ENCODE measurements at regions not wholly inside any gene's neighbourhood (a gene's known extent, or its start where the extent isn't known, plus 50 kb on each side); places are given as distances from the start of the nearest gene placed in this dataset.

DNA sequence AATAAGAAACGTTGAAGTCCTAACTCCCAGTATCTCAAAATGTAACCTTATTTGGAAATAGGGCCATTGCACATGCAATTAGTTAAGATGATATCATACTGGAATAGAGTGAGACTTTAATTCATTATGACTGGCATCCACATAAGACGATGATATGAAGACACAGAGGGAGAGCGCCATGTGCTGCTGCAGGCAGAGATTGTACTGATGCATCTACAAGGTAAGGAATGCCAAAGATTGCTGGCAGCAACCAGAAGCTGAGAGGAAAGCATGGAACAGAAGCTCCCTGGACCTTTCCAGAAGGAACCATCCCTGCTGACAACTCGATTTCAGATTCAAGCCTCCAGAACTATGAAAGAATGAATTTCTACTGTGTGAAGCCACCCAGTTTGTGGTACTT, 697.0 kb upstream of the INTU start (continued):
- TF ChIP-seq, protein P1, sequence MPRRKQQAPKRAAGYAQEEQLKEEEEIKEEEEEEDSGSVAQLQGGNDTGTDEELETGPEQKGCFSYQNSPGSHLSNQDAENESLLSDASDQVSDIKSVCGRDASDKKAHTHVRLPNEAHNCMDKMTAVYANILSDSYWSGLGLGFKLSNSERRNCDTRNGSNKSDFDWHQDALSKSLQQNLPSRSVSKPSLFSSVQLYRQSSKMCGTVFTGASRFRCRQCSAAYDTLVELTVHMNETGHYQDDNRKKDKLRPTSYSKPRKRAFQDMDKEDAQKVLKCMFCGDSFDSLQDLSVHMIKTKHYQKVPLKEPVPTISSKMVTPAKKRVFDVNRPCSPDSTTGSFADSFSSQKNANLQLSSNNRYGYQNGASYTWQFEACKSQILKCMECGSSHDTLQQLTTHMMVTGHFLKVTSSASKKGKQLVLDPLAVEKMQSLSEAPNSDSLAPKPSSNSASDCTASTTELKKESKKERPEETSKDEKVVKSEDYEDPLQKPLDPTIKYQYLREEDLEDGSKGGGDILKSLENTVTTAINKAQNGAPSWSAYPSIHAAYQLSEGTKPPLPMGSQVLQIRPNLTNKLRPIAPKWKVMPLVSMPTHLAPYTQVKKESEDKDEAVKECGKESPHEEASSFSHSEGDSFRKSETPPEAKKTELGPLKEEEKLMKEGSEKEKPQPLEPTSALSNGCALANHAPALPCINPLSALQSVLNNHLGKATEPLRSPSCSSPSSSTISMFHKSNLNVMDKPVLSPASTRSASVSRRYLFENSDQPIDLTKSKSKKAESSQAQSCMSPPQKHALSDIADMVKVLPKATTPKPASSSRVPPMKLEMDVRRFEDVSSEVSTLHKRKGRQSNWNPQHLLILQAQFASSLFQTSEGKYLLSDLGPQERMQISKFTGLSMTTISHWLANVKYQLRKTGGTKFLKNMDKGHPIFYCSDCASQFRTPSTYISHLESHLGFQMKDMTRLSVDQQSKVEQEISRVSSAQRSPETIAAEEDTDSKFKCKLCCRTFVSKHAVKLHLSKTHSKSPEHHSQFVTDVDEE (CRISPR knock-in tag; IDR thresholded peaks at IDR 0.05), result no peak
- TF ChIP-seq GLIS3 (CRISPR knock-in tag; IDR thresholded peaks at IDR 0.05), result no peak
- TF ChIP-seq ESRRG (CRISPR knock-in tag; IDR thresholded peaks at IDR 0.05), result no peak
- TF ChIP-seq SNAI2 (CRISPR knock-in tag; IDR thresholded peaks at IDR 0.05), result no peak

- no peak for ATAC-seq
- no peak for TF ChIP-seq TOX (CRISPR knock-in tag; IDR thresholded peaks at IDR 0.05; ENCODE audit: borderline replicate concordance)
- peak; percentile 69 for TF ChIP-seq ISL1 (CRISPR knock-in tag; IDR thresholded peaks at IDR 0.05)
- TF ChIP-seq ZC3H10 (CRISPR knock-in tag; IDR thresholded peaks at IDR 0.05), result peak; percentile 70; the same call in 1 of the 2 replicates
Measured at GRCh38 chr4:126937342-126937741, 695.4 kb upstream of the INTU start.

DNA sequence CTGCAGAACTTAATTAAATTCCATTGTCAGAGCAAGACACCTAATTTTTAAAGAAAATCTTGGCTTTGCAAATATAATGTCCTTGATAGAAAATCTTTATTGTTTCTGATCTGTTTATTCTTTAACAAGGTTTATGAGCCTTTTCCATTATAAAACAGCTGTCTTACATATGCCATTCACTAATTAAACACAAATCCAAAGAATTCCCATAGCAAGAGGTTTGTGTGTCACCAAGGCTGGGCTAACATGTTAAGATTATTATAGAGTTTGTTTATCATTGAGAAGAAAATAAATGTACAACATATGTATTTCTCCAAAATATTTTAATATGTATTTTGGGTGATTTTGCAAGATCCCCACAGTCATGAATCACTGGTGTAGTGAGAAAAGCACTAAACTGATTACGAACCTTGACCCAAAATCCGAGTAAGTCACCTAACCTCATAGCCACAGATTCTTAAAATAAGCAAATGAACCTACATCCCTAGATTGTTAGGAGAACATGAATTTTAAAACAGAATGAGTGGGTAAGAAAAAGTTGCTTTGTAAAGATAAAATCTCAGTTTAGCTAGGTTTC, 694.8 kb upstream of the INTU start:
- no peak for ATAC-seq
- TF ChIP-seq SNAI2 (CRISPR knock-in tag; IDR thresholded peaks at IDR 0.05) (no peak), ZFP30 (CRISPR knock-in tag; IDR thresholded peaks at IDR 0.05) (no peak), ZFP3 (CRISPR knock-in tag; IDR thresholded peaks at IDR 0.05) (no peak), OSR1 (CRISPR knock-in tag; IDR thresholded peaks at IDR 0.05) (no peak), RARB (CRISPR knock-in tag; IDR thresholded peaks at IDR 0.05) (no peak), BACH2 (CRISPR knock-in tag; IDR thresholded peaks at IDR 0.05; ENCODE audit: borderline replicate concordance) (no peak), GLIS3 (CRISPR knock-in tag; IDR thresholded peaks at IDR 0.05) (no peak)
- TF ChIP-seq, protein P2, sequence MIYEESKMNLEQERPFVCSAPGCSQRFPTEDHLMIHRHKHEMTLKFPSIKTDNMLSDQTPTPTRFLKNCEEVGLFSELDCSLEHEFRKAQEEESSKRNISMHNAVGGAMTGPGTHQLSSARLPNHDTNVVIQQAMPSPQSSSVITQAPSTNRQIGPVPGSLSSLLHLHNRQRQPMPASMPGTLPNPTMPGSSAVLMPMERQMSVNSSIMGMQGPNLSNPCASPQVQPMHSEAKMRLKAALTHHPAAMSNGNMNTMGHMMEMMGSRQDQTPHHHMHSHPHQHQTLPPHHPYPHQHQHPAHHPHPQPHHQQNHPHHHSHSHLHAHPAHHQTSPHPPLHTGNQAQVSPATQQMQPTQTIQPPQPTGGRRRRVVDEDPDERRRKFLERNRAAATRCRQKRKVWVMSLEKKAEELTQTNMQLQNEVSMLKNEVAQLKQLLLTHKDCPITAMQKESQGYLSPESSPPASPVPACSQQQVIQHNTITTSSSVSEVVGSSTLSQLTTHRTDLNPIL (CRISPR knock-in tag; IDR thresholded peaks at IDR 0.05; ENCODE audit: low read depth), result no peak

DNA sequence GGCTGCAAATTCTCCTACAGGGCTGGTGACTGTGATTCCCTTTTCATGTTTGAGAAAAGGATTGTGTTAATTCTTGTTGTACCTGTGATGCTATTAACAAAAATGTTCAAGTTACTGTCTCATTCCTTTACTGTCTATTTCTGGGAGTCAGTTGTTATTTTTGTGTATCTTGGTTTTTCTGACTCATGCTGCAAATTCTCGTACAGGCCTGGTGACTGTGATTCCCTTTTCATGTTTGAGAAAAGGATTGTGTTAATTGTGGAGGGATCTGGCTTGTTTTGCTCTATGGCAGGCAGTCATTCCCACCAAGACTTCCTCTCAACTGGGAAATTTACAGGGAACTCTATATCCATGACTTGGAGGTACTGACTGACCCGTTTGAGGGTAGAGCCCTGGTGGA, 693.4 kb upstream of the INTU start:
- no peak for TF ChIP-seq SNAI2 (CRISPR knock-in tag; IDR thresholded peaks at IDR 0.05)
- TF ChIP-seq RARB (CRISPR knock-in tag; IDR thresholded peaks at IDR 0.05), result no peak
- no peak for TF ChIP-seq ZNF8 (CRISPR knock-in tag; IDR thresholded peaks at IDR 0.05)
- no peak for TF ChIP-seq BACH2 (CRISPR knock-in tag; IDR thresholded peaks at IDR 0.05; ENCODE audit: borderline replicate concordance)
- no peak for TF ChIP-seq ZC3H10 (CRISPR knock-in tag; IDR thresholded peaks at IDR 0.05)
- TF ChIP-seq ZFP30 (CRISPR knock-in tag; IDR thresholded peaks at IDR 0.05), result no peak
- TF ChIP-seq, protein P2 (CRISPR knock-in tag; IDR thresholded peaks at IDR 0.05; ENCODE audit: low read depth), result no peak
- TF ChIP-seq, protein P3, sequence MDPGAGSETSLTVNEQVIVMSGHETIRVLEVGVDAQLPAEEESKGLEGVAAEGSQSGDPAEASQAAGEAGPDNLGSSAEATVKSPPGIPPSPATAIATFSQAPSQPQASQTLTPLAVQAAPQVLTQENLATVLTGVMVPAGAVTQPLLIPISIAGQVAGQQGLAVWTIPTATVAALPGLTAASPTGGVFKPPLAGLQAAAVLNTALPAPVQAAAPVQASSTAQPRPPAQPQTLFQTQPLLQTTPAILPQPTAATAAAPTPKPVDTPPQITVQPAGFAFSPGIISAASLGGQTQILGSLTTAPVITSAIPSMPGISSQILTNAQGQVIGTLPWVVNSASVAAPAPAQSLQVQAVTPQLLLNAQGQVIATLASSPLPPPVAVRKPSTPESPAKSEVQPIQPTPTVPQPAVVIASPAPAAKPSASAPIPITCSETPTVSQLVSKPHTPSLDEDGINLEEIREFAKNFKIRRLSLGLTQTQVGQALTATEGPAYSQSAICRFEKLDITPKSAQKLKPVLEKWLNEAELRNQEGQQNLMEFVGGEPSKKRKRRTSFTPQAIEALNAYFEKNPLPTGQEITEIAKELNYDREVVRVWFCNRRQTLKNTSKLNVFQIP (CRISPR knock-in tag; IDR thresholded peaks at IDR 0.05; ENCODE audit: borderline replicate concordance, low read depth), result no peak
- TF ChIP-seq OSR1 (CRISPR knock-in tag; IDR thresholded peaks at IDR 0.05), result no peak
- TF ChIP-seq, protein P4, sequence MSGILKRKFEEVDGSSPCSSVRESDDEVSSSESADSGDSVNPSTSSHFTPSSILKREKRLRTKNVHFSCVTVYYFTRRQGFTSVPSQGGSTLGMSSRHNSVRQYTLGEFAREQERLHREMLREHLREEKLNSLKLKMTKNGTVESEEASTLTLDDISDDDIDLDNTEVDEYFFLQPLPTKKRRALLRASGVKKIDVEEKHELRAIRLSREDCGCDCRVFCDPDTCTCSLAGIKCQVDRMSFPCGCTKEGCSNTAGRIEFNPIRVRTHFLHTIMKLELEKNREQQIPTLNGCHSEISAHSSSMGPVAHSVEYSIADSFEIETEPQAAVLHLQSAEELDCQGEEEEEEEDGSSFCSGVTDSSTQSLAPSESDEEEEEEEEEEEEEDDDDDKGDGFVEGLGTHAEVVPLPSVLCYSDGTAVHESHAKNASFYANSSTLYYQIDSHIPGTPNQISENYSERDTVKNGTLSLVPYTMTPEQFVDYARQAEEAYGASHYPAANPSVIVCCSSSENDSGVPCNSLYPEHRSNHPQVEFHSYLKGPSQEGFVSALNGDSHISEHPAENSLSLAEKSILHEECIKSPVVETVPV (CRISPR knock-in tag; IDR thresholded peaks at IDR 0.05), result no peak
- TF ChIP-seq PPARA (CRISPR knock-in tag; IDR thresholded peaks at IDR 0.05; ENCODE audit: borderline replicate concordance), result no peak
- ATAC-seq, result peak; percentile 86

GRCh38 chr4:126947536-126947935, 685.2 kb upstream of the INTU start:
- no peak for ATAC-seq
- TF ChIP-seq TCF4 (CRISPR knock-in tag; IDR thresholded peaks at IDR 0.05; ENCODE audit: borderline replicate concordance) (no peak), ZNF8 (CRISPR knock-in tag; IDR thresholded peaks at IDR 0.05) (no peak), ESRRG (CRISPR knock-in tag; IDR thresholded peaks at IDR 0.05) (no peak), CSDC2 (CRISPR knock-in tag; IDR thresholded peaks at IDR 0.05) (no peak), PPARA (CRISPR knock-in tag; IDR thresholded peaks at IDR 0.05; ENCODE audit: borderline replicate concordance) (no peak), RARB (CRISPR knock-in tag; IDR thresholded peaks at IDR 0.05) (no peak), ARNTL (CRISPR knock-in tag; IDR thresholded peaks at IDR 0.05; ENCODE audit: borderline replicate concordance, low read depth) (no peak), ZNF70 (CRISPR knock-in tag; IDR thresholded peaks at IDR 0.05) (no peak), OSR1 (CRISPR knock-in tag; IDR thresholded peaks at IDR 0.05) (no peak)
- TF ChIP-seq, protein P2 (CRISPR knock-in tag; IDR thresholded peaks at IDR 0.05; ENCODE audit: low read depth), result no peak
- TF ChIP-seq, protein P5, sequence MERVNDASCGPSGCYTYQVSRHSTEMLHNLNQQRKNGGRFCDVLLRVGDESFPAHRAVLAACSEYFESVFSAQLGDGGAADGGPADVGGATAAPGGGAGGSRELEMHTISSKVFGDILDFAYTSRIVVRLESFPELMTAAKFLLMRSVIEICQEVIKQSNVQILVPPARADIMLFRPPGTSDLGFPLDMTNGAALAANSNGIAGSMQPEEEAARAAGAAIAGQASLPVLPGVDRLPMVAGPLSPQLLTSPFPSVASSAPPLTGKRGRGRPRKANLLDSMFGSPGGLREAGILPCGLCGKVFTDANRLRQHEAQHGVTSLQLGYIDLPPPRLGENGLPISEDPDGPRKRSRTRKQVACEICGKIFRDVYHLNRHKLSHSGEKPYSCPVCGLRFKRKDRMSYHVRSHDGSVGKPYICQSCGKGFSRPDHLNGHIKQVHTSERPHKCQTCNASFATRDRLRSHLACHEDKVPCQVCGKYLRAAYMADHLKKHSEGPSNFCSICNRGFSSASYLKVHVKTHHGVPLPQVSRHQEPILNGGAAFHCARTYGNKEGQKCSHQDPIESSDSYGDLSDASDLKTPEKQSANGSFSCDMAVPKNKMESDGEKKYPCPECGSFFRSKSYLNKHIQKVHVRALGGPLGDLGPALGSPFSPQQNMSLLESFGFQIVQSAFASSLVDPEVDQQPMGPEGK (CRISPR knock-in tag; IDR thresholded peaks at IDR 0.05; ENCODE audit: borderline replicate concordance), result no peak
